IPS-15b (cell line): ENCODE measurements at regions not wholly inside any gene's neighbourhood (a gene's known extent, or its start where the extent isn't known, plus 50 kb on each side); places are given as distances from the start of the nearest gene placed in this dataset.

ENCODE experiments used
- H3K27me3 ChIP-seq: one replicate; pipeline ENCODE4 v1.6.1; 2013; ENCODE audit warnings: low read length; ENCODE audit not compliant: control insufficient read depth, insufficient read depth
- H3K36me3 ChIP-seq: one replicate; pipeline ENCODE4 v1.6.1; 2013; ENCODE audit warnings: low read length; ENCODE audit not compliant: control insufficient read depth, insufficient read depth
- H3K4me1 ChIP-seq: one replicate; pipeline ENCODE4 v1.6.1; 2013; ENCODE audit warnings: mild to moderate bottlenecking, low read length; ENCODE audit not compliant: control insufficient read depth, insufficient read depth
- H3K4me3 ChIP-seq: one replicate; pipeline ENCODE4 v1.5.1; 2013; ENCODE audit warnings: low read depth, low read length
- H3K9ac ChIP-seq: one replicate; pipeline ENCODE4 v1.6.1; 2013; ENCODE audit warnings: low read depth, mild to moderate bottlenecking, low read length
- H3K9me3 ChIP-seq: one replicate; pipeline ENCODE4 v1.6.1; 2013; ENCODE audit warnings: mild to moderate bottlenecking, low read length; ENCODE audit not compliant: control insufficient read depth, insufficient read depth

DNA sequence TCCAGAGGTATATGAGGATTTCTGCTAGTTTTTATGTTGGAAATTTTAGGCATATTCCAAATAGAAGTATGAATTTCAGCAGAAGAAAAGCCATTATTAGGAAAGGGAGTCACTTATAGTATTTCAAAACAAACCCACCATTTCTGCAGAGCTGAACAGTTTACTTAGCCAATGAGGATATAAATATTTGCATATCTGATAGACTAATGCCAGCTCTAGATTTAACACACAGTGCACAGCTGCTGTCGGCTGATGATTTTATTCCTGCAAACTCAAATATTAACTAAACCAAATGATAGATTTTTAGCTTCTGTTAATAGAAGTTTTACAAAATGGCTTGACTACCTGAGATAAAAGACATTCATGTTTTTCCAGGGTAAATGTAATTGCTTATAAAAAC is 375.8 kb upstream of the FANCL start:
- no peaks in the 10 kb centered on the region for H3K9me3 ChIP-seq
- H3K4me3 ChIP-seq = no peak overlapping the region
- no peaks in the 10 kb centered on the region for H3K27me3 ChIP-seq
- no peaks in the 10 kb centered on the region for H3K4me1 ChIP-seq
- no peak overlapping the region for H3K9ac ChIP-seq
- H3K36me3 ChIP-seq = no peaks in the 10 kb centered on the region

DNA sequence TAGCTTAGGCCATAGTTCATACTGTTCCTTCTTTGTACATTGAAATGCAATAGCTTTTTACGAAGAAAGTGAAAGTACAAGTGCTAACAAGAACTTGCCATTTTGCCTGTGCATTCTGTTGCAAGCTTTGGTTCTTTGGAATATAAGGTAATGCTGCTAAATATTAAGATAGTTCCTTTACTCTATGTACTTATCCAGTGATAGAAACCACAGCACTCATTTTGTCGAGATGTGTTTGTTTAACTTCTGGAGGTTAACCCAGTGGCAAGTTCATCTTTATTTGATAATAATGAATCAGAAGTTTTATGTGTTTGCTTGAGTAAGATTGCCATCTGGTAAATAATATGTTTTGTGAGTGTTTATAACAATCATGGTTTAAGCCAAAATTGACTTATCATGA is 373.1 kb upstream of the FANCL start:
- Histone ChIP-seq H3K4me1 (no peaks in the 10 kb centered on the region), H3K4me3 (no peak overlapping the region), H3K36me3 (no peaks in the 10 kb centered on the region), H3K9me3 (no peaks in the 10 kb centered on the region), H3K9ac (no peak overlapping the region), H3K27me3 (no peaks in the 10 kb centered on the region)

DNA sequence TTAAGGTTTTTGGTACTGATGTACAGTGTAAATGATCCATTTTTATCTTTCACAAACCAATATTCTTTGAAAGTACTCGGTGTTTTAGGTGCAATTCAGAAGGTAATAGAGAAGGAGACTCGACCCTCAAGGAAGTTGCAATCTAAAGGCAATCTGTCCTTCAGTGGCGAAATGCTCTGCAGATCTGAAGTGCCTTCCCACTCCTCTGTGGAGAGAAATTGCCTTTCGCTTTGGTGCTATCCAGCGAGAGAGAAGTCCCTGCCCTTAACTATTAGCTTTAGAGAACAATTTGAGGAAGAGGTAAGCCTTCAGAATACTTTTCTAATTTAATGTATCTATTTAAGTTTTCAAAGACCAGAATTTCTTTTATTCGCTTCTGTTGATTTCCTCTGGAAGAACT is 371.8 kb upstream of the FANCL start:
- H3K4me1 ChIP-seq = no peaks in the 10 kb centered on the region
- no peaks in the 10 kb centered on the region for H3K9me3 ChIP-seq
- no peaks in the 10 kb centered on the region for H3K27me3 ChIP-seq
- H3K36me3 ChIP-seq = no peaks in the 10 kb centered on the region
- H3K9ac ChIP-seq = no peak overlapping the region
- no peak overlapping the region for H3K4me3 ChIP-seq

DNA sequence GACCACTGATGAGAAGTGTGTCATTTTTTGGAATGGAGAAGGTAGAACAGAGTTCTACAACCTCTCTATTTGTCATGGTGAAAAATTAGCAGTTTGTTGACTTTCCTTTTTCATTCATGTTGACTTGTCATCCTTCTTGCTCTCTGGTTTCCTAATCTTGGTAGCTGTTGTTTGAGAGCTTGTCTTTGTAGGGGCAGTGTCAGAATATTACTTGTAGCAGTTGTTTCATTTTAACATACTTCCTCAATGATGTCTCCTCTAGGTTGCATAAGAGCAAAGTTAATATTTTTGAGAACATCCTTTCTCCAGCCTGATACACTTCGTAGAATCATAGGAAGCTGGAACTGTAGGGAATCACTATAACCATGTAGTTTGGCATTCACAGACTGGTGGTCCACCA is 368.2 kb upstream of the FANCL start:
- no peak overlapping the region for H3K9ac ChIP-seq
- no peaks in the 10 kb centered on the region for H3K9me3 ChIP-seq
- no peaks in the 10 kb centered on the region for H3K4me1 ChIP-seq
- no peak overlapping the region for H3K4me3 ChIP-seq
- H3K27me3 ChIP-seq = no peaks in the 10 kb centered on the region
- no peaks in the 10 kb centered on the region for H3K36me3 ChIP-seq

DNA sequence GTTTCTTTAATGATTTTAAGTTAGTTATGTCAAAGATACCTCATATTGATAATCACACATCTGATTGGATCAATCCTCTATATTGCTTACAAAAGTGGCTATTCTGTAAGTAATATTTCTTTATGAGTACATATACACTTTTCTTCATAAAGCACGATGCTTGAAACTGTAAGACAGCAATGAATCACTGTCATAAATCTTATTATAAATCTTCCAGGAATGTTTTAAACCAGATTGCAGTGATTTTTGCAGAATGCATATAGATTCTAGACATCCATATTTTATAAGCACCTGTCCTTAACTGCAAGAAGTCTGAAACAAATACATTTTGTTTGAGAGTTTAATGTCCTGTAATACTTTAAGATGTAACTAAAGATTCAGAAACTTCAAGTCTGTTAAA is 367.0 kb upstream of the FANCL start:
- H3K4me3 ChIP-seq = no peak overlapping the region
- no peak overlapping the region for H3K9ac ChIP-seq
- no peaks in the 10 kb centered on the region for H3K27me3 ChIP-seq
- H3K36me3 ChIP-seq = no peaks in the 10 kb centered on the region
- H3K9me3 ChIP-seq = no peaks in the 10 kb centered on the region
- no peaks in the 10 kb centered on the region for H3K4me1 ChIP-seq

DNA sequence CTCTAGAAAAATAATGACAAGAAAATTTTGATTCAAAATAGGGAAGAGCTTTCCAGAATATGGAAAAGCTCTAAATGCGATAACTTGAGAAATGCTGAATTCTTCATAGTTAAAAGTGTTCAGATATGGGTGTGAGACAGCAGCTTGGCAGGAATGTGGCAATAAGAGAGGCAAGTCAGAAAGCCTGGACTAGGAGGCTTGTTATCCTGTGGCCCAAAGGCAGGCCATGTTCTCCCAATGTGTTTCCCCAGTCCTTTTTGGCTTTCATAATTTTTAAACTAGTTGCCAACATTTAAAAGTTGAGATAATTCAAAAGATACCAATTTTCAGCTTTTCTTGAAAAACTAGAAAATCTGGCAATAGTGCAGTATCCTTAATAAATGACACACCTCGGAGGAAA is 366.3 kb upstream of the FANCL start:
- Histone ChIP-seq H3K9me3 (no peaks in the 10 kb centered on the region), H3K9ac (no peak overlapping the region), H3K4me1 (no peaks in the 10 kb centered on the region), H3K36me3 (no peaks in the 10 kb centered on the region), H3K27me3 (no peaks in the 10 kb centered on the region), H3K4me3 (no peak overlapping the region)

DNA sequence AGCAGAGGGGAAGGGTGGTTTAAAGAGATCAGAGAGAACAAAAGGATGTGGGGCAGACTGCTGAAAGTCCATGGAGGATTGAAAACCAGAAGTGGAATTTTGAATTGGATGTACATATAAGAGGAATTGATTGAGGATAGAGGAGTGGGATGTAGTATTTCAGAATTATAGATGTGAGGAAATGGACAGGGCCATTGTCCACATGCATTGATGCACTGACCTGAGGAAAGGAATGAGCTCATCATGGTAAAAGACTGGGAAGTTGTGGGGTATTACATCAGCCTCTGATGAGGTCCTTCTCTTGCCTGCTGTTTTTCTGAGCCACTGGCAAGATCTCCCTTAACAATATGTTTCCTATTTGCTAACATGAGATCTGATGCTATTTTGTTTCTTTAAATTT is 365.7 kb upstream of the FANCL start:
- H3K9ac ChIP-seq = no peak overlapping the region
- no peaks in the 10 kb centered on the region for H3K9me3 ChIP-seq
- H3K27me3 ChIP-seq = no peaks in the 10 kb centered on the region
- H3K4me1 ChIP-seq = no peaks in the 10 kb centered on the region
- no peaks in the 10 kb centered on the region for H3K36me3 ChIP-seq
- H3K4me3 ChIP-seq = no peak overlapping the region

DNA sequence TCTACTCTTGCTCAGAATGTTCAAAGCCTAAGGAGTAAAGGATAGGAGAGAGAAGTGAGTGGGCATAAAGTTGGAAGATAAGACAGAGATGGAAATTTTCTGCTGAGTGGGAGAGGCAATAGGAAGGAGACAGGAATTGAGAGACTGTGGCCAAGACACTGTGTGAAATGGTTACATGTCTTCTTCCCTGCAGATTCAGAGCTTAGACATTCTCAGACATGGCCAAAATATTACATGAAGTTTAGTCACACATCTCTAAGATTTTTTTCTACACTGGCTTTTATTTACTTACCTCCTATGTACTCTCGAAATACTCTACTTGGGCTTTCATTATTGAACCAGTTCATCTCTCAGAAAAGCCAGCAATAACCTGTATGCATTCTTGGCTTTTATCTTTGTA is 363.0 kb upstream of the FANCL start:
- no peak overlapping the region for H3K9ac ChIP-seq
- no peak overlapping the region for H3K4me3 ChIP-seq
- H3K27me3 ChIP-seq = no peaks in the 10 kb centered on the region
- H3K9me3 ChIP-seq = no peaks in the 10 kb centered on the region
- no peaks in the 10 kb centered on the region for H3K36me3 ChIP-seq
- no peaks in the 10 kb centered on the region for H3K4me1 ChIP-seq

DNA sequence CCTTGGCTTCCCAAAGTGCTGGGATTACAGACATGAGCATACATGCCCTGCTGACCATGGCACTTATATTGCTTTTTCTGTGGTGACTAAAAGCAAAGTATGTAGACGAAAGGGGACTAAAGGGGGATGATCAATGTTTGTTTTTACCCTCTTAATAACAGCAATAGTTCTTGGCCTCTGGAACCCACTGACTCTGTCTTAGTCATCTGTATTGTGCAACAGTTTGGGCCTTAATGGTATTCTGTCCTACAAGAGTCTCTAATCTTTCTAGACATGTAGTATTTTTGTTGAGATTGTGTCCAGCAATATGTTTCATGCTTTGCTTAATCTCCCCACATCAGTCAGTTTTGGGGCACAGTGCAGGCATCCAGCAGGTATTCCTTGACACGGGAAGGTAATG is 359.9 kb upstream of the FANCL start:
- H3K9ac ChIP-seq = no peak overlapping the region
- no peaks in the 10 kb centered on the region for H3K27me3 ChIP-seq
- H3K4me3 ChIP-seq = no peak overlapping the region
- no peaks in the 10 kb centered on the region for H3K9me3 ChIP-seq
- no peaks in the 10 kb centered on the region for H3K36me3 ChIP-seq
- no peaks in the 10 kb centered on the region for H3K4me1 ChIP-seq

DNA sequence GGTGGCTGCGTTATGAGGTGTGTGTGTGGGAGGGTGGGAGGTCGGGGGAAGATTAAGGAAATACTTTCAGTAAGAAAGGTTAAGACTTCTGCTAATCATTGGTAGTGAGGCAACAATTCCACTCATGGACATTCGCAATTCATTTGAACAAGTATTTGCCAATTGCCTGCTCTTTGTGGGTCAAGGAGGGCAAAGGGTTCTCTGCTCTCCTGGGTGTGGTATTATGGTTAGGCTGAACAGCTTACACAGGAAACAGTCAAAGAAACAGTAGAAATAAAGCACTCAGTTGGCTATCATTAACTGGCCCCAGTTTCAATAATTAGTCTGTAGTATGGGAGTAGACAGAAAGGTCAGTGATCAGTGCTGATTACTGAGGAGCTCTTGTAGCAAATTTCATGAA is 357.0 kb upstream of the FANCL start:
- Histone ChIP-seq H3K27me3 (no peaks in the 10 kb centered on the region), H3K4me1 (no peaks in the 10 kb centered on the region), H3K9me3 (no peaks in the 10 kb centered on the region), H3K36me3 (no peaks in the 10 kb centered on the region), H3K9ac (no peak overlapping the region), H3K4me3 (no peak overlapping the region)

DNA sequence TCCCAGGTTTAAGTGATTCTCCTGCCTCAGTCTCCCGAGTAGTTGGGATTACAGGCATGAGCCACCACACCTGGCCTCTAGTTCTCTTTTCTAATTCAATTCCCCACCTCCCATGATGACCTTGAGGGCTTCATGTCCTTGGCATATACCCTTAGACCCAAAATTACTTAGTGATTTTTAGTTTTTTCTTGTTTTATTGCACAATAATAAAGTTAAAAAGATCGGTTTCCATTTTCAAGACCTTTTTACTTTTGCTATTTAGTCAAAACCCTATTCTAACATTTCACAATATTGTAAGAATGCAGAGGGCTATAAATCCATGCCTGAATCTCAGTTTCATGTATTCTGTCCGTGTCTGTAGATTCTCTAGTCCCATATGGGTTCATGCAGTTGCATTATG is 354.6 kb upstream of the FANCL start:
- Histone ChIP-seq H3K27me3 (no peaks in the 10 kb centered on the region), H3K36me3 (no peaks in the 10 kb centered on the region), H3K9me3 (no peaks in the 10 kb centered on the region), H3K4me3 (no peak overlapping the region), H3K9ac (no peak overlapping the region), H3K4me1 (no peaks in the 10 kb centered on the region)

DNA sequence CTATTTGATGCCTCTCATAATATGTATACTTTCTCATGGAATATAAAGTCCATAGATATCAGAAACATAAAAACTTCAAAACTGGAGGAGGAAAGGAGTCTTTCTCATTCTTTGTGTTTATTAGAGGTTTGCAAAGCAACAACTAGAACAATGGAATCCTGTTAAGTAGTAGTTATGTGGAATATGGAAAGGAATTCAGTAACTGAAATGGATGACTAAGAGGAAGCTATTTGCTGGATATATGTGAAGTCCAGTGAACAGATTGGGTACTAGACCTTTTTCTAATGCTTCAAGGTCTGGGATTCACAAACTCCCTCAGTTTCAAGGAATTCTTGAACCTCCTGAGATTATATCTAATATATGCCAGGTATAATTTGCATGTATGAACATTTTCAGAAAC is 353.6 kb upstream of the FANCL start:
- Histone ChIP-seq H3K27me3 (no peaks in the 10 kb centered on the region), H3K36me3 (no peaks in the 10 kb centered on the region), H3K4me3 (no peak overlapping the region), H3K9ac (no peak overlapping the region), H3K4me1 (no peaks in the 10 kb centered on the region), H3K9me3 (no peaks in the 10 kb centered on the region)

DNA sequence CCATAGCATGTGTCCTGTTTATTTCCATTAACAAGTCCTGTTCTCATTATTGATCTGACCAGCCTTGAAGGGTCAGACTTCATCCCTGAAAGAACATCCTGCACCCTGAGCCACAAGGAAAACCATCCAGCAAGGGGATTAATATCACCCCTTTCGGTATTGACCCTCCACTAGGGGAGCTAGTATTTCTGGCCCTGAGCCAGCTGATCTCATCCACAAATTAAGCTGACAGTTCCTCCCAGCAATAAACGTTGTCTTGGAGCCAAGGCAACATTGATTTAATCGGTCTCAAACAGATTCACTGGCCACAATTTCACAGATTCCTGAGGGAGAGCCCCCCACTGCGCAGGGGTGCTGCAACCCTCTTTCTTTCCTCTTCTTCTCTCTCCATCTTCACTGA is 353.1 kb upstream of the FANCL start:
- H3K9ac ChIP-seq = no peak overlapping the region
- H3K4me1 ChIP-seq = no peaks in the 10 kb centered on the region
- H3K9me3 ChIP-seq = no peaks in the 10 kb centered on the region
- H3K4me3 ChIP-seq = no peak overlapping the region
- H3K36me3 ChIP-seq = no peaks in the 10 kb centered on the region
- no peaks in the 10 kb centered on the region for H3K27me3 ChIP-seq
